Colonic mucosa (tissue), 4 donors: ENCODE measurements at regions not wholly inside any gene's neighbourhood (a gene's known extent, or its start where the extent isn't known, plus 50 kb on each side); places are given as distances from the start of the nearest gene placed in this dataset.

ENCODE experiments used
- DNase-seq: peaks from one replicate; pipeline ENCODE4 v3.0.0-alpha.2; 2020
- H3K27ac ChIP-seq: fragments of 200-600 bp; one replicate; pipeline ENCODE4 v1.8.0; 2021
- H3K27me3 ChIP-seq: fragments of 200-600 bp; one replicate; pipeline ENCODE4 v1.8.0; 2021
- H3K36me3 ChIP-seq: fragments of 200-600 bp; one replicate; pipeline ENCODE4 v1.8.0; 2021
- H3K4me1 ChIP-seq: fragments of 200-600 bp; one replicate; pipeline ENCODE4 v1.8.0; 2021; ENCODE audit warnings: mild to moderate bottlenecking
- H3K4me3 ChIP-seq: fragments of 200-600 bp; one replicate; pipeline ENCODE4 v1.8.0; 2021
- H3K9ac ChIP-seq, 2 donors: one replicate each; pipeline ENCODE4 v1.7.0; 2013; ENCODE audit warnings: control low read depth in 2 of 2, low read depth in 2 of 2, low read length in 2 of 2
- H3K9me3 ChIP-seq: fragments of 200-600 bp; one replicate; pipeline ENCODE4 v1.8.0; 2021
- CTCF ChIP-seq: fragments of 200-600 bp; IDR thresholded peaks from one replicate; pipeline ENCODE4 v1.8.0; 2022; ENCODE audit warnings: antibody characterized with exemption, mild to moderate bottlenecking
- intact Hi-C: fragments of 100-400 bp; cut with DNase I; formaldehyde crosslinking; loops from one replicate; pipeline ENCODE4 v1.14.1; 2022
- donor health status: healthy.
- donor health status: DM: no; HTN: no; CAD: no.
- donor health status: DM: no; HTN: no; CAD: no.

- Histone ChIP-seq H3K27me3 (no peaks in the 10 kb centered on the region), H3K36me3 (no peaks in the 10 kb centered on the region), H3K27ac (peak overlapping the region; percentile 66), H3K4me3 (no peak overlapping the region), H3K9ac (peak overlapping the region in 1 of 2 donors; percentile 30), H3K9me3 (no peaks in the 10 kb centered on the region), H3K4me1 (peaks cover 6% of the 10 kb centered on the region)
- intact Hi-C loops = no loop called here
- TF ChIP-seq CTCF = no peak
- DNase-seq = peak; percentile 70
Measured at GRCh38 chr1:167166690-167167075, 54.0 kb upstream of the POU2F1 start.

GRCh38 chr1:167168424-167168823, 52.3 kb upstream of the POU2F1 start:
- H3K36me3 ChIP-seq = no peaks in the 10 kb centered on the region
- no peak for DNase-seq
- no peaks in the 10 kb centered on the region for H3K27me3 ChIP-seq
- intact Hi-C loops = no loop called here
- H3K9ac ChIP-seq = no peak overlapping the region
- no peaks in the 10 kb centered on the region for H3K9me3 ChIP-seq
- H3K27ac ChIP-seq = no peak overlapping the region
- H3K4me1 ChIP-seq = no peaks in the 10 kb centered on the region
- H3K4me3 ChIP-seq = no peak overlapping the region
- TF ChIP-seq CTCF = no peak

GRCh38 chr1:167169642-167170041, 51.0 kb upstream of the POU2F1 start:
- TF ChIP-seq CTCF = no peak
- no peaks in the 10 kb centered on the region for H3K9me3 ChIP-seq
- no peak for DNase-seq
- H3K4me1 ChIP-seq = no peaks in the 10 kb centered on the region
- no peak overlapping the region for H3K9ac ChIP-seq
- H3K36me3 ChIP-seq = no peaks in the 10 kb centered on the region
- no peak overlapping the region for H3K27ac ChIP-seq
- intact Hi-C loops = no loop called here
- no peak overlapping the region for H3K4me3 ChIP-seq
- no peaks in the 10 kb centered on the region for H3K27me3 ChIP-seq
